Endothelial cell of umbilical vein (primary cell): ENCODE measurements at regions not wholly inside any gene's neighbourhood (a gene's known extent, or its start where the extent isn't known, plus 50 kb on each side); places are given as distances from the start of the nearest gene placed in this dataset.

Source experiments
- BruUV-seq: library from RNA; stranded (reverse); fragments of 400-500 nt; replicated peaks from 2 replicates; lab custom pipeline; 2021; lab: Mats Ljungman, UMichigan
- CTCF ChIA-PET: fragments of 300-600, 350-600 bp; sonication (Branson Sonifier 250); formaldehyde crosslinking; loops from one replicate; lab custom pipeline; 2021; ENCODE audit warnings: antibody characterized with exemption, inconsistent platforms; lab: Charles Lee
- POLR2A ChIA-PET: fragments of 300-600, 350-600 bp; sonication (Branson Sonifier 250); formaldehyde crosslinking; loops from one replicate; lab custom pipeline; 2021; ENCODE audit warnings: antibody characterized with exemption, inconsistent platforms; lab: Charles Lee
- DNase-seq: peaks from one replicate; pipeline ENCODE4 v3.0.0-alpha.2; 2011; ENCODE audit warnings: low read depth, low spot score
- FAIRE-seq: peaks from 2 replicates; lab custom pipeline; 2011; peaks lifted over from hg19 to GRCh38; lab: Jason Lieb, UNC
- H2AFZ ChIP-seq: 2 replicates; pipeline ENCODE4 v1.6.0; 2012; ENCODE audit warnings: low read depth, low read length, control low read depth, inconsistent platforms
- H3K27ac ChIP-seq: 2 replicates; pipeline ENCODE4 v1.5.1; 2011; ENCODE audit warnings: low read depth, mild to moderate bottlenecking, control low read depth, low read length, moderate library complexity; ENCODE audit not compliant: insufficient read depth
- H3K27me3 ChIP-seq, 2 experiments: 2 replicates each; pipeline versions ENCODE4 v1.6.0 to v1.6.1; 2011; ENCODE audit warnings: low read length in 2 of 2, mixed read lengths in 1 of 2; ENCODE audit not compliant: control insufficient read depth in 2 of 2, insufficient read depth in 2 of 2
- H3K36me3 ChIP-seq, 2 experiments: 2 replicates in 1 of 2; 3 replicates in 1 of 2; pipeline ENCODE4 v1.5.1; 2011; ENCODE audit warnings: low read length in 2 of 2, mild to moderate bottlenecking in 1 of 2, moderate library complexity in 1 of 2; ENCODE audit not compliant: control insufficient read depth in 2 of 2, insufficient read depth in 2 of 2; ENCODE audit errors: extremely low read depth in 1 of 2
- H3K4me1 ChIP-seq: 3 replicates; pipeline ENCODE4 v1.5.1; 2011; ENCODE audit warnings: mild to moderate bottlenecking, low read length; ENCODE audit not compliant: control insufficient read depth, insufficient read depth; ENCODE audit errors: extremely low read depth
- H3K4me2 ChIP-seq: 2 replicates; pipeline ENCODE4 v1.6.1; 2011; ENCODE audit warnings: low read length, control low read depth, mixed read lengths; ENCODE audit not compliant: insufficient read depth
- H3K4me3 ChIP-seq, 3 experiments: fragments of 200-600 bp in 1 of 3; sonication (generic), shearing (Covaris generic) in 1 of 3; replicated peaks in 1 of 3; 2 replicates each; pipeline ENCODE4 v1.5.1; 2011 to 2016; ENCODE audit warnings: control low read depth in 3 of 3, low read length in 3 of 3, mild to moderate bottlenecking in 2 of 3, inconsistent platforms in 1 of 3, low read depth in 1 of 3, moderate library complexity in 1 of 3; ENCODE audit not compliant: insufficient read depth in 1 of 3
- H3K79me2 ChIP-seq: 2 replicates; pipeline ENCODE4 v1.6.0; 2012; ENCODE audit warnings: low read length, inconsistent platforms; ENCODE audit not compliant: control insufficient read depth, insufficient read depth
- H3K9ac ChIP-seq: replicated peaks from 2 replicates; pipeline ENCODE3; 2011; ENCODE audit warnings: low read length, control low read depth; ENCODE audit not compliant: insufficient read depth; ENCODE audit errors: extremely low read depth
- H3K9me1 ChIP-seq: replicated peaks from 3 replicates; pipeline ENCODE4 v1.6.0; 2011; ENCODE audit warnings: mild to moderate bottlenecking, low read length; ENCODE audit not compliant: control insufficient read depth, insufficient read depth; ENCODE audit errors: extremely low read depth
- H3K9me3 ChIP-seq: replicated peaks from 2 replicates; pipeline ENCODE4 v1.5.1; 2012; ENCODE audit warnings: low read length, inconsistent platforms; ENCODE audit not compliant: control insufficient read depth, insufficient read depth
- H4K20me1 ChIP-seq: replicated peaks from 2 replicates; pipeline ENCODE3; 2011; ENCODE audit warnings: mild to moderate bottlenecking, low read length; ENCODE audit not compliant: control insufficient read depth, insufficient read depth; ENCODE audit errors: extremely low read depth
- EZH2 ChIP-seq: IDR thresholded peaks from 2 replicates; pipeline ENCODE4 v1.6.1; 2012; ENCODE audit warnings: borderline replicate concordance, low read depth, mild to moderate bottlenecking, moderate library complexity, low read length, inconsistent platforms; ENCODE audit not compliant: severe bottlenecking
- FOS ChIP-seq: IDR thresholded peaks from 2 replicates; pipeline ENCODE4 v1.6.1; 2011; ENCODE audit warnings: mild to moderate bottlenecking, low read length, moderate library complexity, borderline replicate concordance; ENCODE audit not compliant: insufficient read depth
- GATA2 ChIP-seq: IDR thresholded peaks from 2 replicates; pipeline ENCODE4 v1.7.0; 2011; ENCODE audit warnings: low read depth, mild to moderate bottlenecking, moderate library complexity, mixed read lengths, low read length; ENCODE audit not compliant: insufficient read length, insufficient read depth
- JUN ChIP-seq: IDR thresholded peaks from 2 replicates; pipeline ENCODE4 v1.6.1; 2011; ENCODE audit warnings: borderline replicate concordance, low read depth; ENCODE audit not compliant: insufficient read length, insufficient read depth
- MAX ChIP-seq: IDR thresholded peaks from 2 replicates; pipeline ENCODE4 v1.6.1; 2011; ENCODE audit not compliant: insufficient read depth, insufficient read length
- MYC ChIP-seq: IDR thresholded peaks from one replicate; pipeline ENCODE4 v1.6.1; 2011; ENCODE audit warnings: mild to moderate bottlenecking, low read depth, low read length
- POLR2A ChIP-seq: IDR thresholded peaks from 2 replicates; pipeline ENCODE4 v1.6.1; 2012; ENCODE audit warnings: low read depth, mild to moderate bottlenecking, control low read depth, low read length
- POLR2AphosphoS5 ChIP-seq: IDR thresholded peaks from 2 replicates; pipeline ENCODE4 v1.6.1; 2012; ENCODE audit warnings: low read depth, mild to moderate bottlenecking, control low read depth, low read length, moderate library complexity; ENCODE audit not compliant: insufficient read depth
- dilution Hi-C: fragments of 300-500 bp; cut with MboI; formaldehyde crosslinking; loops from one replicate; pipeline ENCODE4 v1.15.0; 2019; ENCODE audit warnings: low sequenced_read_pairs; ENCODE audit not compliant: extremely low pct_ligation_motif_present
- intact Hi-C: fragments of 100-400 bp; cut with micrococcal nuclease; formaldehyde crosslinking; loops from one replicate; pipeline ENCODE4 v1.10.0; 2022
- TF ChIP-seq, protein P1 (sequence below), 2 donors: IDR thresholded peaks; 1 replicate in 1 of 2; 2 replicates in 1 of 2; pipeline ENCODE4 v1.5.1; 2011; ENCODE audit warnings: low read length in 2 of 2, mild to moderate bottlenecking in 2 of 2, moderate library complexity in 2 of 2, control low read depth in 1 of 2, inconsistent platforms in 1 of 2, low read depth in 1 of 2; ENCODE audit not compliant: insufficient read depth in 1 of 2; ENCODE audit errors: extremely low read depth in 1 of 2

DNA sequence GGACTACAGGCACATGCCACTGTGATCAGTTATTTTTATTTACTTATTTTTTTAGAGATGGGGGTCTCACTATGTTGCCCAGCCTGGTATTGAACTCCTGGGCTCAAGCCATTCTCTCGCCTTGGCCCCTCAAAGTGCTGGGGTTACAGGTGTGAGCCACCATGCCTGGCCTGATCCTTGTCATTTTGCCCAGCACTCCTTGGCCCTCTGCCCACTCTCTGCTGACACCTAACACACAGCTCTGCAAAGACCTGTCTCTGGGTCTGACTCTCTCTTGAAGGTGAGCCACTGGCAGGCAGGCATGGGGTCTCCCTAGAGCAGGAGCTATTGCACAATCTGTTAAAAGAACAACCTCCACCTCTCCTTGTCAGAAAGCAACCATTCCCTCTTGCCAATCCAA, 155.6 kb downstream of the ZFP64 start:
- POLR2A ChIA-PET: no interaction called here
- no peaks in the 10 kb centered on the region for H3K36me3 ChIP-seq
- H3K27ac ChIP-seq: no peak overlapping the region
- no peak overlapping the region for H2AFZ ChIP-seq
- H3K9ac ChIP-seq: no peak overlapping the region
- no peaks in the 10 kb centered on the region for H3K27me3 ChIP-seq
- no peak for FAIRE-seq
- no peak overlapping the region for H3K4me2 ChIP-seq
- CTCF ChIA-PET: interaction anchor here (0.8 to 1.0 kb wide), 2 partner anchors 34 to 70 kb away, joined by 3 read pairs; no protein-coding TSS in a partner anchor
- no peaks in the 10 kb centered on the region for H3K79me2 ChIP-seq
- no TSS peak for BruUV-seq
- no peaks in the 10 kb centered on the region for H3K9me3 ChIP-seq
- H3K9me1 ChIP-seq: no peaks in the 10 kb centered on the region
- DNase-seq: no peak
- no peak for TF ChIP-seq FOS
- TF ChIP-seq MYC: no peak
- no peak for TF ChIP-seq GATA2
- no peak for TF ChIP-seq EZH2
- no peak for TF ChIP-seq JUN
- TF ChIP-seq MAX: no peak
- no peak for TF ChIP-seq POLR2AphosphoS5
- no peak for TF ChIP-seq POLR2A
- TF ChIP-seq, protein P1, sequence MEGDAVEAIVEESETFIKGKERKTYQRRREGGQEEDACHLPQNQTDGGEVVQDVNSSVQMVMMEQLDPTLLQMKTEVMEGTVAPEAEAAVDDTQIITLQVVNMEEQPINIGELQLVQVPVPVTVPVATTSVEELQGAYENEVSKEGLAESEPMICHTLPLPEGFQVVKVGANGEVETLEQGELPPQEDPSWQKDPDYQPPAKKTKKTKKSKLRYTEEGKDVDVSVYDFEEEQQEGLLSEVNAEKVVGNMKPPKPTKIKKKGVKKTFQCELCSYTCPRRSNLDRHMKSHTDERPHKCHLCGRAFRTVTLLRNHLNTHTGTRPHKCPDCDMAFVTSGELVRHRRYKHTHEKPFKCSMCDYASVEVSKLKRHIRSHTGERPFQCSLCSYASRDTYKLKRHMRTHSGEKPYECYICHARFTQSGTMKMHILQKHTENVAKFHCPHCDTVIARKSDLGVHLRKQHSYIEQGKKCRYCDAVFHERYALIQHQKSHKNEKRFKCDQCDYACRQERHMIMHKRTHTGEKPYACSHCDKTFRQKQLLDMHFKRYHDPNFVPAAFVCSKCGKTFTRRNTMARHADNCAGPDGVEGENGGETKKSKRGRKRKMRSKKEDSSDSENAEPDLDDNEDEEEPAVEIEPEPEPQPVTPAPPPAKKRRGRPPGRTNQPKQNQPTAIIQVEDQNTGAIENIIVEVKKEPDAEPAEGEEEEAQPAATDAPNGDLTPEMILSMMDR (IDR thresholded peaks at IDR 0.05; ENCODE audit: extremely low read depth in 1 of 2, insufficient read depth in 1 of 2, low read depth in 1 of 2, low read length in 2 of 2): no peak
- no peak overlapping the region for H3K4me3 ChIP-seq
- dilution Hi-C loops: no loop called here
- no peaks in the 10 kb centered on the region for H4K20me1 ChIP-seq
- intact Hi-C loops: no loop called here
- peaks cover 23% of the 10 kb centered on the region for H3K4me1 ChIP-seq
